ENCODE measurements at regions not wholly inside any gene's neighbourhood (a gene's known extent, or its start where the extent isn't known, plus 50 kb on each side); places are given as distances from the start of the nearest gene placed in this dataset.

DNA sequence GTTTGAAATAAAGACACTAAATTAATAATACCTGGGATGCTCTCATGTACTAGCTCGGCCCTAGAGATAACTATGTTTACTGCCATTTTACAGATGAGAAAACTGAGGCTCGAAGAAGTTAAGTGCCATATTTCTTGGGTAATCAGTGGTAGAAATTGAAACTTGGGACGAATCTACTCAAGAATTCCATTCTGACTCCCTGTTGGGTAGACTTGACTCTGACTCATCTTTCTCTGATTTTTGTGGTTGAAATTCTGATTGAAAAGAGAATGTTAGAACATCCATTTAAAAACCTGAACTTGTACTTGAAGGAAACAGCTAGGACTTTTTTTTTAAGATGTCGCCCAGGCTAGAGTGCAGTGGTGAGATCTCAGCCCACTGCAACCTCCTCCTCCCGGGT, 50.1 kb upstream of the NSUN7 start:
- Histone ChIP-seq H3K27ac (no peak overlapping the region), H3K4me3 (no peak overlapping the region), H3K4me1 (no peaks in the 10 kb centered on the region), H3K36me3 (no peaks in the 10 kb centered on the region), H3K27me3 (ENCODE audit: low read depth) (no peaks in the 10 kb centered on the region), H3K9me3 (no peaks in the 10 kb centered on the region)
- intact Hi-C loops (cut with DNase I): no loop called here
- TF ChIP-seq, protein P1, sequence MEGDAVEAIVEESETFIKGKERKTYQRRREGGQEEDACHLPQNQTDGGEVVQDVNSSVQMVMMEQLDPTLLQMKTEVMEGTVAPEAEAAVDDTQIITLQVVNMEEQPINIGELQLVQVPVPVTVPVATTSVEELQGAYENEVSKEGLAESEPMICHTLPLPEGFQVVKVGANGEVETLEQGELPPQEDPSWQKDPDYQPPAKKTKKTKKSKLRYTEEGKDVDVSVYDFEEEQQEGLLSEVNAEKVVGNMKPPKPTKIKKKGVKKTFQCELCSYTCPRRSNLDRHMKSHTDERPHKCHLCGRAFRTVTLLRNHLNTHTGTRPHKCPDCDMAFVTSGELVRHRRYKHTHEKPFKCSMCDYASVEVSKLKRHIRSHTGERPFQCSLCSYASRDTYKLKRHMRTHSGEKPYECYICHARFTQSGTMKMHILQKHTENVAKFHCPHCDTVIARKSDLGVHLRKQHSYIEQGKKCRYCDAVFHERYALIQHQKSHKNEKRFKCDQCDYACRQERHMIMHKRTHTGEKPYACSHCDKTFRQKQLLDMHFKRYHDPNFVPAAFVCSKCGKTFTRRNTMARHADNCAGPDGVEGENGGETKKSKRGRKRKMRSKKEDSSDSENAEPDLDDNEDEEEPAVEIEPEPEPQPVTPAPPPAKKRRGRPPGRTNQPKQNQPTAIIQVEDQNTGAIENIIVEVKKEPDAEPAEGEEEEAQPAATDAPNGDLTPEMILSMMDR (IDR thresholded peaks at IDR 0.05): no peak
- DNase-seq (no peak), ATAC-seq (no peak)

Measured in lower lobe of right lung (tissue), 2 donors.